GM19463 (cell line): ENCODE measurements at regions not wholly inside any gene's neighbourhood (a gene's known extent, or its start where the extent isn't known, plus 50 kb on each side); places are given as distances from the start of the nearest gene placed in this dataset.
"Not testable (repeated sequence)": the region's sequence is repeated elsewhere in the genome, so short reads cannot be mapped to it uniquely, and the experiment has no call there.

Source experiments
- ATAC-seq: cut with Tn5 transposase; IDR thresholded peaks from one replicate; pipeline ENCODE4 v1.9.1; 2021; ENCODE audit warnings: mild to moderate bottlenecking, moderate library complexity; ENCODE audit not compliant: unreplicated experiment

DNA sequence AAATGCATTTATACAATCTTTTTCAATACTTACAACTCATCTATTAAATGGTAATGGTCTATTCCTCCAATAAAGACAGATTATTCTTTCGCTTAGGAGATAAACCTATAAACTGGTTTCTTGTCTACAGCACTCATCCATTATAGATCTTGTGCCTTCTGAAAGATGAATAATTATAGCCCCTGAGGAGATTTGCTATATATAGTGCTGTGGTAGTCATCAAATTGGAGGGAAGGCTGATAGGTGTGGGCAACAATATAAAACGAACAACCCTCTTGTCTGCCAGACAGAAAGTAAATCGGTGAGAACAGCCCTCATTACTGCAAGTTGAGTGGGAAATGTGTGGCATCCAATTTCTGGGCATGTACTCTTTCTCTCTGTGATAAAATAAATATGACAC lies 292.5 kb upstream of the CNR1 start:
- no peak for ATAC-seq

DNA sequence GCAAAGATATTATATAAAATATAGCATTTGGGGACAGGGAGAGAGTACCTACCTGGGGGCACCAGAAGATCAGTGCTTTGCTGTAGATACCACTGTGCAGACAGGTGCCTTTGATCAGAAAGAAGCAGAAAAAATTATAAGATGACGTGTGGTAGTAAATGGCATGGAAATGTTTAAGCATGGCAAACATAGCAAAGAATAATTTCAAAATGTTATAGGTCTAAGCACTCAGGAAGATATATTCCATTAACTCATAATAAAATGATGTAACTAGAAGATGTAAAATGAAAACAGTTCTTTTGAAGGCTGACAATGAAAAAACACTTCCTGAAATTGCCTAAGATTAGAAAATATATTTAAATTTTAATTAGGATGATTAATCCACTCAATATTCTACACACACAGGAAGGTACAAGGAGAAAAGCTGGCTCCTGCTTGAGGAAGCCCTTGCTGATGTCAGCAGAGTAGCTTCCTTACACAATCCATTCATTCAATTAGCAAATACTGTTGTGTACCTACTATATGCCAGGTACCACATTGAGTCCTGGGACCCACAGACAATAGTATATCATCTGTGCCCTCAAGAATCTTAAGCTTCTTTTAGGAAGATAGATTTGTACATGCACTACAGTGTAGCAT lies 290.2 kb upstream of the CNR1 start:
- no peak for ATAC-seq

DNA sequence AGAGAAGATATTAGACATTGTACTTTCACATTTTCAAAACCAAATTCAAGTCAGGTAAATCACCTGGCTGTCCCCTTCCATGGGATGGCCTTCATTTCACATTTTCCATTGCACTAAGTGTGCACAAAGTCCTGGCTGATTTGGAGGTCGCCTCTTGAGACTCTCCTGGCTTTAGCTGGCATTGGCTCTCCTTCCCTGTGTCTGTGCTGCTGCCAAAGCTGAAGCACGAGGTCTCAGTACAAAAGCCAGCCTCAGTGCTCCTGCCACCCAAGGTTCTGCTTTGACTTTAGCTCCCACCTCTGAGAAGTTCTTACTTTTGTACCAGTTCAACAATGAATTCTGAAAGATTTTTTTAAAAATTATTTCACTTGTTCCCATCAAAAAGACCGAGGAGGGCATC lies 289.2 kb upstream of the CNR1 start:
- no peak for ATAC-seq

DNA sequence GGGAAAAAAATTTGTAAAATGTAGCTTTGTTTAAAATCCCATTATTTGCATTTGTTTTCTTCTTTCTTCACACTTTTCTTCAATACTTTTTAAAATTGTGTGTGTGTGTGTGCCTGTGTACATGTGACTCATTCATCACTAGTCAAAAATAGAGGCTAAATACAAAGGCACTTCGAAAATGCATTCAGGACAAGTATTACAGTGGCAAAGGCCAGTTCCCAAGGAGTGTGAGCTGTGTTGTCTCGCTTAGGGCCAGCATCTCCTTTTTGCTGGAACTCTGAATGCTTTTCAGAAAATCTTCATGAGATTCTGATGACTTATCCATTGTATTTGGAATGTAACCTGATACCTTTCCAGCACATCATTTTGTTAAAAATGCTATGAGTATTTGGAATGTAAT lies 288.5 kb upstream of the CNR1 start:
- no peak for ATAC-seq

DNA sequence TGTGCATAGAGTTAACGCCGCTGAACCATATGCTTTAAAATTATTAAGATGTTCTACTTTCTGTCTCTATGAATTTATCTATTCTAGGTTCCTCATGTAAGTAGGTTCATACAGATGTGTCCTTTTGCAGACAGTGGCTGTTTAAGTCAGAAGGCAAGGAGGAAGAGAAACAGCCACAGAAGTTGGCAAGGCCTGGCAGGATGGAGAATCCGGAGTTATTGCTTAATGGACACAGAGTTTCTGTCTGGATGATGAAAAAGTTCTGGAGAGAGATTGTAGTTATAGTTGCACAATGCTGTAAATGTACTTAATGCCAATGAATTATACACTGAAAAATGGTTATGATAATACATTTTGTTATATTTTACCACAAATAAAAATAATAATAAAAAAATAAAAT lies 283.6 kb upstream of the CNR1 start:
- no peak for ATAC-seq

DNA sequence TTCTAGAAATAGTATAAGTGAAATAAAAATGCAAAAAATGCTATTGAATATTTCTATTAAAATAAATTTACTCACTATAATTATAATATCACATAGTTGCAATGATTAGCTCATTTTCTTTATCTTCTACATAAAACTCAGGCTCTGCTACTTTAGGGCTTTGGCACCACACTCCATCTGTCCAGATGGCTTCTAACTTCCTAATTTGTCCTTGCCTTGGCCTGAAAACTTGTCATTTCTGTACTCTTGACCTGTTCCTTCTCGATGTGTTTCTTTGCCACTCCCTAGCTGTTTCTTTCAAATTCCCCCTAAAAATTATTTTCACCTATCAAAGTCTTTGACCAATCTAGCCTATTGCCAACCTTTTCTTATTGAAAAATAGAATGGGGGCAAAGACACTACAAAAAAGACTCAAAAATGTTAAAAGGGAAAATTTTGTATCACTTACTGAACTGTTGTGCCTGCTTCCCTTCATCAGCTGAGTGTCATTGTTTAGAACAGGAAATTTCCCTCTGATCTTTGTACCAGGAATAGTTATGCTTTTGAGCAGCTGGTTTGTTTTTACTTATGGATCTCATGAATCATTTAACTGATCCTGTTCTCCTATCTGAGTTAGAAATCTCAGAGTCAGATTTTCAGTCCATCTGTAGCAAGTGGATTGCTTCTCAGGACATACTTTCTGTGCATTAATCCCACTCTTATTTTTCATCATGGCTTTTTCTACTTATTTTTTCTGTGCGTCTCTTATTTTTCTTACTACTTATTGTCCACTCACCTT lies 279.2 kb upstream of the CNR1 start:
- ATAC-seq: no peak

DNA sequence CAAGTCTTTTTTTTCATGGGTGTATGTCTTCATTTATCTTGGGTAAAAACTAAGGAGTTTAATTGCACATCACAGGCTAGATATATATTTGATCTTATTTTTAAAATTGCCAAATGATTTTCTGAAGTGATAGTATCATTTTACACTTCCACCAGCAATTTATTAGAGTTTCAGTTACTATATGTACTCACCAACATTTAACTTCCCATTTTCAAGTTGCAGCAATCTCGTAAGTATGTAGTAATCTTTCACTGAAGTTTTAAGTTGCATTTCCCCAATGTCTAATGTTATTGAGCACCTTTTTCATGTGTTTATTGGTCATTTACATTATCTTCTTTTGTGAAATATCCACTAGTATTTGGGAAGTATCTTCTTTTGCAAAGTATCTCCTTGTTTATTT lies 277.4 kb upstream of the CNR1 start:
- no peak for ATAC-seq

DNA sequence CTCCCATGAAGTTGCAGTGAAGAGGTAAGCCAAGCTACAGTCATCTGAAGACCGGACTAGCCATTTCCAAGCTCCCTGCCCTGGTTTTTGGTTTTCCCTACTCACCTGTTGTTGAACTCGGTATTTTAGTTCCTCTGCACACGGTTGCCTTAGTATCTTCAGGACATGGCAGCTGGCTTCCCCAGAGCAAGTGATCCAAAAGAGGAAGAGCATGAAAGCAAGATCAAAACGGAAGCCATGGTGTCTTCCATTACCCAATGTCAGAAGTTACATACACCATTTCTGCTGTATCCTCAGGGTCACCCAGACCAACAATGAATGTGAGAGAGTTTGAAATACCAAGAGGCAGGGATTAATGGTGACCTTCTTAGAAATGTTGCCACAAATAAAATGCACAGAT lies 276.6 kb upstream of the CNR1 start:
- ATAC-seq: no peak

DNA sequence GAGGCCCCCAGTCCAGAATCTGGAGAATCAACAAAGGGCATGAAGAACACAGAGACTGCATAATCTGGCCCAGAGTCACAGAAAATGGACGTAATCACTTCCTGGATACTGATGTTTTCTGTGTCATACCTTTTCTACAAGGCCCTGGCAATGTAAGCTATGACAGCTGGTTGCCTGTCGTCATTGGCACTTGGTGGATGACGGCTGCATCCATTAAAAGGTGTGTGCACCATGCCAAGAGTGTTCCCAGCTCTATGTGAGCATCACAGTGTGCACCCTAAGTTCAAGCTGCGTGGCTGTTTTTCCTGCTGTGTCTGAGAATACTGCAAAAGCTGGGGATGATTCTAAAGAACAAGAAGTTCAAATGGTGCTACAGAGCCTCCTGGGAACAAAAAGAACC lies 275.2 kb upstream of the CNR1 start:
- no peak for ATAC-seq

DNA sequence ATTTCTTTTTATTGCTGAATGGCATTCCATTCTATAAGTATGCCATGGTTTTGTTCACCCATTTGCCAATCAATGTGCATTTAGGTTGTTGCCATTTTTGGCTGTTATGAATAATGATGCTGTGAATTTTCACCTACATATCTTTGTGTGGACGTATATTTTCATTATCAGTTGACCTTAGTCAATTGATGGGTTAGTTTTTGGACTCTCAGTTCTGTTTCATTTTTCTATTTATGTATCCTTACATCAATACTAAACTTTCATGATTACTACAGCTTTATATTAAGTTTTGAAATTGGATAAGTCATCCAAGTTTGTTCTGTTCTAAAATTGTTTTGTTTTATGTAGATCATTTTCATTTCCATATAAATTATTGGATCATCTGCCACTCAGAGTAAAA lies 261.9 kb upstream of the CNR1 start:
- ATAC-seq: no peak

DNA sequence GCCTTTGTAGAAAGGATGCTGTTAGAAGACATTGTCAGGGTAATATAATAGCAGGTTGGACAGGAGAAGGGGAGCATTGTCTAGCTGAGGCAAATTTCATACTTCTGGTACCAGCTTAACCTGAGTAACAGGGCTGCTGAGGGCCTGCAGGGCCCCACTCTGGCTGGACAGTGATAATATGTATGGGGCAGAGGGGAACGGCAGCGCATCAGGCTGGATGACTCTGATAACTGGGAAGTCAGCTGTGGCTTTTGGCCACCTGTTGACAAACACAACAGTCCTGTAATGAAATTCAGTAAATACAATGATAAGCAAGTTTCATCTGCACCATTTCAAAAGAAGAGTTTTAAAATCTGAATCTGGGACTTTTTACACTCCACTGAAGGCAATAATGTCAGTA lies 259.9 kb upstream of the CNR1 start:
- ATAC-seq: no peak

DNA sequence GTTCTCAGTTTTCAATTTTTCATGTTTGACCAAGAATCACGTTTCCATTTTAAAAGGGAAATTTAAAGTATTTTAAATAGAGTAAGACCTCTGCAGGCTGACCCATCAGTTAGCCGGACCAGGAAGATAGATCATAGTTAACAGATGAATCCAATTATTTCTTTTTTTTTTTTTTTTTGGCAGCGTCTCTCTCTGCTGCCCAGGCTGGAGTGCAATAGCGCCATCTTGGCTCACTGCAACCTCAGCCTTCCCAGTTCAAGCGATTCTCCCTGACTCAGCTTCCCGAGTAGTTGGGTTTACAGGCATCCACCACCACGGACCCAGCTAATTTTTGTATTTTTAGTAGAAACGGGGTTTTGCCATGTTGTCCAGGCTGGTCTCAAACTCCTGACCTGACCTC lies 256.7 kb upstream of the CNR1 start:
- ATAC-seq: no peak

DNA sequence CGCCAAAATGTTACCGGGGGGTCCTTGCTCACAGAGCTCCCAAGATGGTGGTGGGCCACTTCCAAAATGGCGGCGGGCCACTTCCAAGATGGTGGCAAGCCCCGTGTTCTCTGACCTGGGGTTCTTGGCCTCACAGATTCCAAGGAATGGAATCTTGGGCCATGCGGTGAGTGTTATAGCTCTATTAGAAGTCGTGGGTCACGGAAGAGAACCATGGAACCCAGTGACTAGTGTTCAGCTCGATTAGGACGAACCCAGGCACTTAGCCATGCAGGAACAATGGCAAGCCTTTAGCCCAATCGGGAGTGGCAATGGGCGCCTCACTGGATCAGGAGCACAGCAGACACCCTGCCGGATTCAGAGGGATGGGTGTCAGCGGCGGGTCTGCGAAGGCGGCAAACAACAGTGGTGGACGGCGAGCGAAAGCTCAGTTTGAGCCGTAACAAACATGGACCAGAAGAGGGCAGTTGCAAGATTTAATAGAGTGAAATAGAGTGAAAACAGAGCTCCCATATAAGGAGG lies 254.9 kb upstream of the CNR1 start:
- not testable (repeated sequence) for ATAC-seq

DNA sequence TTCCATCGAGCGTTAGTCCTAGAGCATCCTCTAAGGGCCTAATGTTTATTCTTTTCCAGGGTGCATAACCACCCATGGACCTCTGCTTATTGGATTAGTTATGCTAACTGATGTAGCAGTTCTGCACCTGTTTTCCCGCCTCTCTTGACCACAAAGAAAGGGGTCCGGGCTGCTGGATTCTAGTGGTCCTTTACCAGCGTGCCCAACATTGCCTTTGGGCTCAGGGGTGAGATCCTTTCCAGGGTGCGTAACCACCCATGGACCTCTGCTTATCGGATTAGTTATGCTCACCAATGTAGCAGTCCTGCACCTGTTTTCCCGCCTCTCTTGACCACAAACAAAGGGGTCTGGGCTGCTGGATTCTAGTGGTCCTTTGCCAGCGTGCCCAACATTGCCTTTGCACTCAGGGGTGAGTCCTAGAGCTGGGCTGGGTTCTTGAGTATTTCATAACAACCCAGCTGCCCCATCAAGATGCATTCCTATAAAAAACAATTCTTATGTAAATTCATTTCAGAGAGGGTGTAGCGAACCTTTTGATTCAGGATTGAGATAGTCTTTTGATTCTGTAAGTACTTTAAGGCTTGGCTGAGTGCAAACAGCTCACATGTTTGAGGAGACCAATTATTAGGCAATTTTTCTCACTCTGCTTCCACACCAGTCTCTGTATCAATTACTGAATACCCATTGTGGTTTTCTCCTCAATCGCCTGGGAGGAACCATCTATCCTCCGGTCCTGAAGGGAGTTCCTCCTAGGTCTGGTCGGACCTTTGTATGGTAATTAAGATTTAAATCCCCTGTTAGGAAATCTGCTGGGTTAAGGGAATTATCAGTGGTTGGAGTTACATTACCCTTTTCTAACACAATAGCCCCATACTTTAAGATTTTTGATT lies 253.0 kb upstream of the CNR1 start:
- ATAC-seq: not testable (repeated sequence)

DNA sequence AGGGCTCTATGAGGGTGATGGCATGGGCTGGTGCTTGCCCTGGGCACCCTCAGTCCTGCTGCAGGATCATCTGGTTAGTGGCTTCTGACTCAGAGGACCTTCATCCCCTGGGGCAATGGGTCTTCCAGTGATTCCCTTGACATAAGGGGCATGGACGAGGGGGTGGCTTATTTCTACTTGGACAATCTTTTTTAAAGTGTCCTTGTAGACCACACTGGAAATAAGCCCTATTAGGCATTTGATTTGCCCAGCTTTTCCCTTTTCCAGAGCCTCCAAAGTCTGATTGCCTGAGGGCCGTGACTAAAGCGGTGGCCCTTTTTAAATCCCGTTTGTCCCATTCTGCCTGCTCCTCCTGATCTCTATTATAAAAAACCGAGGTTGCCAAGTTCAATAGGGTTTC lies 251.2 kb upstream of the CNR1 start:
- not testable (repeated sequence) for ATAC-seq

DNA sequence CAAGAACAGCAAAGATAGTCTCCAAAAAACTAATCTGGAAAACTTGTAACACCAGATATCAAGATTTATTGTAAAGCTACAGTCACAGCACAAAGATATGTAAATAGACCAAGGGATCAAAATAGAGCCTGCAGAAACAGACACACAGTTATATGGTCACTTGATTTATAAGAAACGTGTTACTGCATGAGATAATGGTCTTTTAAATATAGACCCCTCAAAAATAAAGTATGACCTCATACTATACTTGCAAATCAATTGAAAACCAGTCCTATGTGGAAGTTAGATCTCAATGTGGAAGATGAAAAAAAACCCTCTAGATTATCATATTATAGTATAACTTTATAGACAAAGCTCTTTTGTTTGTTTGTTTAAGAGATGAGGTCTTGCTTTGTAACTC lies 247.3 kb upstream of the CNR1 start:
- no peak for ATAC-seq

DNA sequence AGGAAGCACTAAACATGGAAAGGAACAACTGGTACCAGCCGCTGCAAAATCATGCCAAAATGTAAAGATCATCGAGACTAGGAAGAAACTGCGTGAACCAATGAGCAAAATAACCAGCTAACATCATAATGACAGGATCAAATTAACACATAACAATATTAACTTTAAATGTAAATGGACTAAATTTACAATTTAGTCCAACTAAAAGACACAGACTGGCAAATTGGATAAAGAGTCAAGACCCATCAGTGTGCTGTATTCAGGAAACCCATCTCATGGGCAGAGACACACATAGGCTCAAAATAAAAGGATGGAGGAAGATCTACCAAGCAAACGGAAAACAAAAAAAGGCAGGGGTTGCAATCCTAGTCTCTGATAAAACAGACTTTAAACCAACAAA lies 242.2 kb upstream of the CNR1 start:
- ATAC-seq: not testable (repeated sequence)

DNA sequence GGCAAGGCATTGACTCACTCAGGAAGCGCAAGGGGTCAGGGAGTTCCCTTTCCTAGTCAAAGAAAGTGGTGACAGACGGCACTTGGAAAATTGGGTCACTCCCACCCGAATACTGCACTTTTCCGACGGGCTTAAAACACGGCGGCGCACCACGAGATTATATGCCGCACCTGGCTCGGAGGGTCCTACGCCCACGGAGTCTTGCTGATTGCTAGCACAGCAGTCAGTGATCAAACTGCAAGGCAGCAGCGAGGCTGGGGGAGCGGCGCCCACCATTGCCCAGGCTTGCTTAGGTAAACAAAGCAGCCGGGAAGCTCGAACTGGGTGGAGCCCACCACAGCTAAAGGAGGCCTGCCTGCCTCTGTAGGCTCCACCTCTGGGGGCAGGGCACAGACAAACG lies 240.5 kb upstream of the CNR1 start:
- not testable (repeated sequence) for ATAC-seq

DNA sequence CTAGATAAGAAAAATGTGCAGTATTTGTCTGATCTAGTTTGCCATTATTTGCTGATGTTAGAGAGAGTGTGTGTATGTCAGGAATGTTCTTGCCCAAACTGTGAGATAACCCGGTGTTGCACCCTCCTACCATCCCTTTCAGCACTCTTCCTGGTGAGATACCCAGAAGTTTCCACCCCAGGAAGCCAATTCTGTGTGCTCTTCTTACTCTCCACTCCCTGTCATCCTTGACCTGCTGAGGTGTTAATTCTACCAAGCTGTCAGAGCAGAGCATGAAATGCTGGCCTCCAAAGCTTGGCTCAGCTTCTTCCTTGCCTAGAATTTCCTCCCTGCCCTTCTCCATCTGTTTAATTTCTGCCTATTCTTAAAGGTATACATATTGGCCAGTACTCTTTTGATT lies 237.3 kb upstream of the CNR1 start:
- ATAC-seq: no peak

DNA sequence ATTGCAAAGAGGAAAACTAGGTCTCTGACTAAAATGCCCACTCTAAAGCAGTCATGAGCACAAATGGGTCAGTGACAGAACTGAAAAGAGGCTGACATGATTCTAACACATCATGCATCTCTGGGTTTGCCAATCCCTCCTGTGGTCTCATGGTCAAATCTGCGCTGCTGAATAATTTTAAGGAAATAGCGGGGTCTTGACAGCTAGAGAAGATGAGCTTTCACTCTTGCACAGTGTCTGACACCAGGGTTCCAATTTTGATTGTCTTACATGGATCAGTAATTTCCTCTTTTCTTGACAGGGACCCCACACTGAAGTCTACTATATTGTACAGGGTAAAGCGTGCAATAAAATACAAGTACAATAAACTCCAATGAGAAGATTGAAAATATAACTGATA lies 236.8 kb upstream of the CNR1 start:
- ATAC-seq: no peak

DNA sequence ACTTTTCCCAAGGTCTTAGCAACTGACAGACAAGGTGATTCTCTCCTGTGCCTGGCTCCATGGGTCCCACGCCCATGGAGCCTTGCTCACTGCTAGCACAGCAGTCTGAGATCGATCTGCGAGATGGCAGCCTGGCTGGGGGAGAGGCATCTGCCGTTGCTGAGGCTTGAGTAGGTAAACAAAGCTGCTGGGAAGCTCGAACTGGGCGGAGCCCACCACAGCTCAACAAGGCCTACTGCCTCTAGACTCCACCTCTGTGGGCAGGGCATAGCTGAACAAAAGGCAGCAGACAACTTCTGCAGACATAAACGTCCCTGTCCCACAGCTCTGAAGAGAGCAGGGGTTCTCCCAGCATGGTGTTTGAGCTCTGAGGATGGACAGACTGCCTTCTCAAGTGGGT lies 224.9 kb upstream of the CNR1 start:
- not testable (repeated sequence) for ATAC-seq

DNA sequence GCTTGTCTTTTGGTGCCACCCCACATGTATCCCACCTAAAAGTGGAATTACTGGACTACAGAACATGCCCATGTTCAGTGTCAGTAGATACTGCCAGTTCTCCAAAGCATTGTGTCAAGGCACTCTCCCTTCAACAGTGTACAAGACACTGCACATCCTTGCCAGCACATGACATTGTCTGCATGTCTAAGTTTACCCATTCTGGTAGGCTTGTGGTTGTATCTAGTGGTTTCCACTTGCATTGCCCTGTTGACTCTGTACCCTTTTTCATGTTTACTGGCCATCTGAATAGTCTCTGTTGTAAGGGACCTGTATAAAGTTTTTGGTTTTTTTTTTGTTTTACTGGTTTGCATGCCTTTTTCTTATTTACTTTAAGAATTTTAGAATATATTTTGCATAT lies 222.4 kb upstream of the CNR1 start:
- no peak for ATAC-seq
